ENCODE measurements at regions not wholly inside any gene's neighbourhood (a gene's known extent, or its start where the extent isn't known, plus 50 kb on each side); places are given as distances from the start of the nearest gene placed in this dataset.

- H3K4me1 ChIP-seq = peaks cover 27% of the 10 kb centered on the region
- WGBS, 2 donors = 66 to 91% methylated on average over 8 to 24 of the region's 24 CpGs
Observed at GRCh38 chr16:85307552-85308364, 195.5 kb upstream of the CIBAR2 start.

GRCh38 chr16:85308611-85309540 is 196.6 kb upstream of the CIBAR2 start:
- TF ChIP-seq CTCF (IDR thresholded peaks at IDR 0.05) = no peak
- Histone ChIP-seq H3K4me3 (no peak overlapping the region), H3K27me3 (no peaks in the 10 kb centered on the region), H3K36me3 (replicated peaks in 1 of 2; ENCODE audit: insufficient read depth in 1 of 2, low read depth in 2 of 2) (no peaks in the 10 kb centered on the region), H3K4me1 (peaks cover 16% of the 10 kb centered on the region), H3K9me3 (no peaks in the 10 kb centered on the region), H3K27ac (no peak overlapping the region)
- DNase-seq = no peak
- intact Hi-C loops (cut with DNase I) = no loop called here
- 69 to 92% methylated on average over 9 to 17 of the region's 17 CpGs for WGBS, 2 donors
- ATAC-seq = no peak

More at GRCh38 chr16:85307552-85308364, 195.5 kb upstream of the CIBAR2 start:
- no peak overlapping the region for H3K4me3 ChIP-seq
- H3K9me3 ChIP-seq = no peaks in the 10 kb centered on the region
- ATAC-seq = no peak
- no peaks in the 10 kb centered on the region for H3K27me3 ChIP-seq
- intact Hi-C loops (cut with DNase I) = no loop called here
- peak overlapping the region in 1 of 4 donors; percentile 36 for H3K27ac ChIP-seq
- H3K36me3 ChIP-seq (replicated peaks in 1 of 2; ENCODE audit: insufficient read depth in 1 of 2, low read depth in 2 of 2) = no peaks in the 10 kb centered on the region
- TF ChIP-seq CTCF (IDR thresholded peaks at IDR 0.05) (no peak), POLR2A (IDR thresholded peaks at IDR 0.05) (no peak)
- DNase-seq = no peak

GRCh38 chr16:85309656-85310587 is 197.7 kb upstream of the CIBAR2 start:
- no peaks in the 10 kb centered on the region for H3K27me3 ChIP-seq
- DNase-seq (peak in 3 of 4 donors; percentile 50 to 73 (median 53)), ATAC-seq (peak; percentile 42)
- H3K27ac ChIP-seq = peak overlapping the region in 3 of 4 donors; percentile 46 to 61 (median 50)
- intact Hi-C loops (cut with DNase I) = no loop called here
- no peak overlapping the region for H3K4me3 ChIP-seq
- peaks cover 14% of the 10 kb centered on the region for H3K4me1 ChIP-seq
- TF ChIP-seq CTCF (IDR thresholded peaks at IDR 0.05) (no peak), POLR2A (IDR thresholded peaks at IDR 0.05) (peak in 1 of 3 donors; percentile 23)
- no peaks in the 10 kb centered on the region for H3K36me3 ChIP-seq (replicated peaks in 1 of 2; ENCODE audit: insufficient read depth in 1 of 2, low read depth in 2 of 2)
- 55 to 80% methylated on average over 31 to 37 of the region's 37 CpGs for WGBS, 2 donors
- H3K9me3 ChIP-seq = no peaks in the 10 kb centered on the region

GRCh38 chr16:85310868-85311585 is 198.8 kb upstream of the CIBAR2 start:
- Histone ChIP-seq H3K9me3 (no peaks in the 10 kb centered on the region), H3K36me3 (replicated peaks in 1 of 2; ENCODE audit: insufficient read depth in 1 of 2, low read depth in 2 of 2) (no peaks in the 10 kb centered on the region), H3K4me3 (no peak overlapping the region), H3K27me3 (no peaks in the 10 kb centered on the region), H3K4me1 (peaks cover 13% of the 10 kb centered on the region), H3K27ac (no peak overlapping the region)
- DNase-seq = no peak
- ATAC-seq = no peak
- TF ChIP-seq CTCF (IDR thresholded peaks at IDR 0.05) = no peak
- TF ChIP-seq POLR2A (IDR thresholded peaks at IDR 0.05) = no peak
- 64 to 100% methylated on average over 1 to 21 of the region's 27 CpGs for WGBS, 2 donors
- intact Hi-C loops (cut with DNase I) = no loop called here

Measured in body of pancreas (tissue), 4 donors.